ENCODE measurements at regions not wholly inside any gene's neighbourhood (a gene's known extent, or its start where the extent isn't known, plus 50 kb on each side); places are given as distances from the start of the nearest gene placed in this dataset.

- Mint-ChIP-seq H3K27ac (no peak overlapping the region), H3K9me3 (peaks cover 0 to 11% of the 10 kb centered on the region in 2 donors), H3K27me3 (no peaks in the 10 kb centered on the region), H3K4me1 (no peaks in the 10 kb centered on the region), H3K4me3 (no peak overlapping the region)
- ATAC-seq (no peak), DNase-seq (no peak)
These were observed 138.6 kb upstream of the TSC22D2 start for GRCh38 chr3:150269526-150269925.

- peaks cover 8% of the 10 kb centered on the region for H3K27me3 Mint-ChIP-seq
- no peak overlapping the region for H3K4me3 Mint-ChIP-seq
- ATAC-seq (no peak), DNase-seq (no peak)
- no peaks in the 10 kb centered on the region for H3K4me1 Mint-ChIP-seq
- H3K27ac Mint-ChIP-seq: no peak overlapping the region
- H3K9me3 Mint-ChIP-seq: peaks cover 0 to 11% of the 10 kb centered on the region in 2 donors
These were observed 139.4 kb upstream of the TSC22D2 start for GRCh38 chr3:150268426-150269391.

GRCh38 chr3:150267288-150267687 is 140.8 kb upstream of the TSC22D2 start:
- ATAC-seq (no peak), DNase-seq (no peak)
- peaks cover 9% of the 10 kb centered on the region for H3K27me3 Mint-ChIP-seq
- no peak overlapping the region for H3K4me3 Mint-ChIP-seq
- peaks cover 0 to 11% of the 10 kb centered on the region in 2 donors for H3K9me3 Mint-ChIP-seq
- H3K4me1 Mint-ChIP-seq: no peaks in the 10 kb centered on the region
- no peak overlapping the region for H3K27ac Mint-ChIP-seq

GRCh38 chr3:150265305-150265704 is 142.8 kb upstream of the TSC22D2 start:
- no peak overlapping the region for H3K4me3 Mint-ChIP-seq

GRCh38 chr3:150264561-150265279 is 143.4 kb upstream of the TSC22D2 start:
- H3K9me3 Mint-ChIP-seq: no peaks in the 10 kb centered on the region
- H3K27ac Mint-ChIP-seq: no peak overlapping the region
- H3K27me3 Mint-ChIP-seq: peaks cover 9% of the 10 kb centered on the region
- no peak for ATAC-seq
- no peak for DNase-seq
- no peak overlapping the region for H3K4me3 Mint-ChIP-seq
- no peaks in the 10 kb centered on the region for H3K4me1 Mint-ChIP-seq

More at GRCh38 chr3:150265305-150265704, 142.8 kb upstream of the TSC22D2 start:
- Mint-ChIP-seq H3K9me3 (peaks cover 0 to under 1% of the 10 kb centered on the region in 2 donors), H3K27me3 (peaks cover 9% of the 10 kb centered on the region), H3K4me1 (no peaks in the 10 kb centered on the region), H3K27ac (no peak overlapping the region)
- ATAC-seq: no peak
- no peak for DNase-seq

- DNase-seq (no peak), ATAC-seq (no peak)
- H3K4me1 Mint-ChIP-seq: no peaks in the 10 kb centered on the region
- peaks cover 9% of the 10 kb centered on the region for H3K27me3 Mint-ChIP-seq
- H3K4me3 Mint-ChIP-seq: no peak overlapping the region
- H3K9me3 Mint-ChIP-seq: peaks cover 0 to under 1% of the 10 kb centered on the region in 2 donors
- no peak overlapping the region for H3K27ac Mint-ChIP-seq
These were observed 146.1 kb upstream of the TSC22D2 start for GRCh38 chr3:150261958-150262357.

GRCh38 chr3:150261418-150261817 is 146.7 kb upstream of the TSC22D2 start:
- ATAC-seq (no peak), DNase-seq (no peak)
- Mint-ChIP-seq H3K27me3 (peaks cover 13% of the 10 kb centered on the region), H3K4me3 (no peak overlapping the region), H3K9me3 (peaks cover 0 to 6% of the 10 kb centered on the region in 2 donors), H3K27ac (no peak overlapping the region), H3K4me1 (no peaks in the 10 kb centered on the region)

- Mint-ChIP-seq H3K27ac (no peak overlapping the region), H3K9me3 (peaks cover 0 to 8% of the 10 kb centered on the region in 2 donors)
- no peak for ATAC-seq
These were observed 147.7 kb upstream of the TSC22D2 start for GRCh38 chr3:150260398-150260710.

GRCh38 chr3:150259526-150260397 is 148.3 kb upstream of the TSC22D2 start:
- Mint-ChIP-seq H3K4me1 (no peaks in the 10 kb centered on the region), H3K27me3 (peaks cover 15% of the 10 kb centered on the region), H3K27ac (no peak overlapping the region), H3K4me3 (no peak overlapping the region), H3K9me3 (peaks cover 0 to 8% of the 10 kb centered on the region in 2 donors)
- DNase-seq: no peak
- ATAC-seq: no peak

More at GRCh38 chr3:150260398-150260710, 147.7 kb upstream of the TSC22D2 start:
- H3K4me3 Mint-ChIP-seq: no peak overlapping the region
- DNase-seq: no peak
- H3K27me3 Mint-ChIP-seq: peaks cover 15% of the 10 kb centered on the region
- no peaks in the 10 kb centered on the region for H3K4me1 Mint-ChIP-seq

GRCh38 chr3:150256782-150257181 is 151.3 kb upstream of the TSC22D2 start:
- Mint-ChIP-seq H3K27me3 (peaks cover 14% of the 10 kb centered on the region), H3K4me1 (no peaks in the 10 kb centered on the region), H3K9me3 (peaks cover 0 to 8% of the 10 kb centered on the region in 2 donors), H3K4me3 (no peak overlapping the region), H3K27ac (no peak overlapping the region)
- no peak for ATAC-seq
- no peak for DNase-seq

- peaks cover 0 to 8% of the 10 kb centered on the region in 2 donors for H3K9me3 Mint-ChIP-seq
- ATAC-seq: no peak
- no peaks in the 10 kb centered on the region for H3K4me1 Mint-ChIP-seq
- peaks cover 18% of the 10 kb centered on the region for H3K27me3 Mint-ChIP-seq
- H3K27ac Mint-ChIP-seq: no peak overlapping the region
- DNase-seq: no peak
- H3K4me3 Mint-ChIP-seq: no peak overlapping the region
These were observed 151.8 kb upstream of the TSC22D2 start for GRCh38 chr3:150256318-150256717.

- DNase-seq (no peak), ATAC-seq (no peak)
- H3K4me1 Mint-ChIP-seq: no peaks in the 10 kb centered on the region
- H3K4me3 Mint-ChIP-seq: no peak overlapping the region
- H3K9me3 Mint-ChIP-seq: peaks cover 0 to 8% of the 10 kb centered on the region in 2 donors
- peaks cover 21% of the 10 kb centered on the region for H3K27me3 Mint-ChIP-seq
- H3K27ac Mint-ChIP-seq: no peak overlapping the region
These were observed 152.3 kb upstream of the TSC22D2 start for GRCh38 chr3:150255826-150256225.

GRCh38 chr3:150255413-150255812 is 152.7 kb upstream of the TSC22D2 start:
- H3K4me3 Mint-ChIP-seq: no peak overlapping the region
- ATAC-seq: no peak
- no peak overlapping the region for H3K27ac Mint-ChIP-seq
- H3K4me1 Mint-ChIP-seq: no peaks in the 10 kb centered on the region
- DNase-seq: no peak
- peaks cover 21% of the 10 kb centered on the region for H3K27me3 Mint-ChIP-seq
- peaks cover 0 to 8% of the 10 kb centered on the region in 2 donors for H3K9me3 Mint-ChIP-seq

GRCh38 chr3:150254309-150254708 is 153.8 kb upstream of the TSC22D2 start:
- Mint-ChIP-seq H3K4me1 (no peaks in the 10 kb centered on the region), H3K9me3 (peaks cover 0 to 8% of the 10 kb centered on the region in 2 donors), H3K4me3 (no peak overlapping the region), H3K27me3 (peaks cover 29% of the 10 kb centered on the region), H3K27ac (no peak overlapping the region)
- ATAC-seq: no peak
- DNase-seq: no peak

GRCh38 chr3:150253622-150254021 is 154.5 kb upstream of the TSC22D2 start:
- Mint-ChIP-seq H3K9me3 (peaks cover 0 to 8% of the 10 kb centered on the region in 2 donors), H3K27me3 (peaks cover 29% of the 10 kb centered on the region), H3K4me3 (no peak overlapping the region), H3K4me1 (no peaks in the 10 kb centered on the region), H3K27ac (no peak overlapping the region)
- ATAC-seq: no peak
- DNase-seq: no peak

Data from stimulated activated naive CD8-positive, alpha-beta T cell treated with anti-CD3 and anti-CD28 coated beads, Interleukin-15, amount 100 ng/mL, for 72 hours (primary cell).